Thyroid gland (tissue), 4 donors: ENCODE measurements at regions not wholly inside any gene's neighbourhood (a gene's known extent, or its start where the extent isn't known, plus 50 kb on each side); places are given as distances from the start of the nearest gene placed in this dataset.

ENCODE experiments used
- DNase-seq, 2 donors: peaks; one replicate each; pipeline ENCODE4 v3.0.0-alpha.2; 2019
- H3K27ac ChIP-seq, 3 donors: fragments of 200-600 bp; sonication (generic); 1 replicate in 2 of 3; 2 replicates in 1 of 3; pipeline ENCODE4 v1.5.1; 2016 to 2019; ENCODE audit warnings: mild to moderate bottlenecking in 1 of 3, moderate library complexity in 1 of 3
- H3K27me3 ChIP-seq: fragments of 200-600 bp; sonication (generic); one replicate; pipeline ENCODE4 v1.5.1; 2019
- H3K36me3 ChIP-seq, 2 donors: fragments of 200-600 bp; sonication (generic); one replicate each; pipeline ENCODE4 v1.5.1; 2016 to 2019
- H3K4me1 ChIP-seq, 2 donors: fragments of 200-600 bp; sonication (generic); one replicate each; pipeline ENCODE4 v1.5.1; 2017 to 2019
- H3K4me3 ChIP-seq, 3 donors: fragments of 200-600 bp; sonication (generic); replicated peaks in 1 of 3; 1 replicate in 2 of 3; 2 replicates in 1 of 3; pipeline ENCODE4 v1.5.1; 2016; ENCODE audit warnings: mild to moderate bottlenecking in 1 of 3
- H3K9me3 ChIP-seq: fragments of 200-600 bp; sonication (generic); one replicate; pipeline ENCODE4 v1.5.1; 2017
- CTCF ChIP-seq, 6 experiments: fragments of 200-600 bp in 3 of 6; fragments of 450-650 bp in 3 of 6; sonication (generic) in 3 of 6; IDR thresholded peaks; one replicate each; pipeline ENCODE4 v1.5.1; 2016 to 2019; ENCODE audit warnings: antibody characterized with exemption in 6 of 6, mild to moderate bottlenecking in 2 of 6, inconsistent platforms in 1 of 6, moderate library complexity in 1 of 6
- POLR2A ChIP-seq, 2 donors: fragments of 450-650 bp; IDR thresholded peaks; one replicate each; pipeline ENCODE4 v1.6.1; 2017; ENCODE audit warnings: antibody characterized with exemption in 2 of 2, mild to moderate bottlenecking in 2 of 2, moderate library complexity in 1 of 2
- WGBS, 2 donors: methylation state at CpG; one replicate each; pipeline ENCODE4 v1.1.5; 2017; 5-methylcytosine and 5-hydroxymethylcytosine counted together
- intact Hi-C: fragments of 100-400 bp; cut with DNase I; formaldehyde crosslinking; loops from one replicate; pipeline ENCODE4 v1.15.1; 2023

DNA sequence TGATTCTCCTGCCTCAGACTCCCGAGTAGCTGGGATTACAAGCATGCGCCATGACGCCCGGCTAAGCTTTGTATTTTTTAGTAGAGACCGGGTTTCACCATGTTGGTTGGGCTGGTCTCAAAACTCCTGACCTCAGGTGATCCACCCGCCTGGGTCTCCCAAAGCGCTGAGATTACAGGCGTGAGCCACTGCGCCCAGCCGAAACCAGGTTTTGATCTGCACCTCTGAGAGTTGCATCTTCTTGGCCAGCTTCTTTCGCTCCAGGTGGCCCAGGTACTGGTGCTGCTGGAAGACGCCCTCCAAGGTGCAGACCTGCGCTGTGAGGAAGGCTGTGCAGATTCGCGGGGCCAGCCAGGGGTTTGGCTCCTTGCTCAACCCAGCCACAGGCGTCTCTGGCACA is 275.4 kb upstream of the LRRC3B start:
- TF ChIP-seq CTCF (IDR thresholded peaks at IDR 0.05) (no peak), POLR2A (IDR thresholded peaks at IDR 0.05) (no peak)
- no peak overlapping the region for H3K27ac ChIP-seq
- no peaks in the 10 kb centered on the region for H3K27me3 ChIP-seq
- H3K4me1 ChIP-seq = no peaks in the 10 kb centered on the region
- intact Hi-C loops = no loop called here
- H3K9me3 ChIP-seq = no peaks in the 10 kb centered on the region
- WGBS, 2 donors = 94% methylated on average over 10 to 11 of the region's 16 CpGs
- H3K36me3 ChIP-seq = no peaks in the 10 kb centered on the region
- H3K4me3 ChIP-seq = no peak overlapping the region
- DNase-seq = no peak

- no peak for TF ChIP-seq POLR2A (IDR thresholded peaks at IDR 0.05)
- no peak for TF ChIP-seq CTCF (IDR thresholded peaks at IDR 0.05)
- H3K4me3 ChIP-seq = no peak overlapping the region
- H3K36me3 ChIP-seq = no peaks in the 10 kb centered on the region
- DNase-seq = no peak
- H3K27ac ChIP-seq = no peak overlapping the region
- no peaks in the 10 kb centered on the region for H3K9me3 ChIP-seq
- no peaks in the 10 kb centered on the region for H3K27me3 ChIP-seq
- WGBS, 2 donors = 38 to 45% methylated on average over 2 of the region's 2 CpGs
- intact Hi-C loops = no loop called here
- no peaks in the 10 kb centered on the region for H3K4me1 ChIP-seq
Measured at GRCh38 chr3:26350853-26351252, 271.7 kb upstream of the LRRC3B start.

- TF ChIP-seq CTCF (IDR thresholded peaks at IDR 0.05) (no peak), POLR2A (IDR thresholded peaks at IDR 0.05) (no peak)
- no peaks in the 10 kb centered on the region for H3K36me3 ChIP-seq
- H3K9me3 ChIP-seq = no peaks in the 10 kb centered on the region
- no peak overlapping the region for H3K4me3 ChIP-seq
- no peak overlapping the region for H3K27ac ChIP-seq
- intact Hi-C loops = no loop called here
- H3K27me3 ChIP-seq = no peaks in the 10 kb centered on the region
- no peaks in the 10 kb centered on the region for H3K4me1 ChIP-seq
- no peak for DNase-seq
Measured at GRCh38 chr3:26353097-26353496, 269.5 kb upstream of the LRRC3B start.

DNA sequence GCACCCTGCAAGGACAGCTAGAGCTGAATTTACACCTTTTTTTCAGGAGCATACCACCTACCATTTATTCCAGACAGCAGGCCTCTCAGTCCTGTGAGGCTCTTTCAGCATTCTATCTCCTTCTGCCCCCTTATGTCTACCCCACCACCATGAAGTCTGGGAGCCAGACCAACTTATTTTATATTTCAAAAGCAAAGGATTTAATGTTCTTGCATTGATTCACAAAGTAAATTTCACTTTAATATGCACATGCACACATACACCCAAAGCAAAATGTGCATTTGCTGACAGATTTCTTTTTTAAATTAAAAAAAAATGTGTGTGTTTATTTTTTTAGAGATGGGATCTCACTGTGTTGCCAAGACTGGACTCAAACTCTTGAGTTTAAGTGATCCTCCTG is 264.2 kb upstream of the LRRC3B start:
- Histone ChIP-seq H3K4me1 (no peaks in the 10 kb centered on the region), H3K9me3 (no peaks in the 10 kb centered on the region), H3K4me3 (no peak overlapping the region), H3K27me3 (no peaks in the 10 kb centered on the region), H3K27ac (no peak overlapping the region), H3K36me3 (no peaks in the 10 kb centered on the region)
- DNase-seq = no peak
- intact Hi-C loops = no loop called here
- TF ChIP-seq POLR2A (IDR thresholded peaks at IDR 0.05) (no peak), CTCF (IDR thresholded peaks at IDR 0.05) (no peak)

- H3K36me3 ChIP-seq = no peaks in the 10 kb centered on the region
- intact Hi-C loops = no loop called here
- H3K9me3 ChIP-seq = no peaks in the 10 kb centered on the region
- DNase-seq = no peak
- H3K27ac ChIP-seq = no peak overlapping the region
- TF ChIP-seq CTCF (IDR thresholded peaks at IDR 0.05) (no peak), POLR2A (IDR thresholded peaks at IDR 0.05) (no peak)
- 95 to 100% methylated on average over 2 of the region's 2 CpGs for WGBS, 2 donors
- H3K27me3 ChIP-seq = no peaks in the 10 kb centered on the region
- no peaks in the 10 kb centered on the region for H3K4me1 ChIP-seq
- H3K4me3 ChIP-seq = no peak overlapping the region
Measured at GRCh38 chr3:26365706-26366105, 256.9 kb upstream of the LRRC3B start.
